ENCODE measurements at regions not wholly inside any gene's neighbourhood (a gene's known extent, or its start where the extent isn't known, plus 50 kb on each side); places are given as distances from the start of the nearest gene placed in this dataset.

- H3K4me1 Mint-ChIP-seq (ENCODE audit: low read depth), result no peaks in the 10 kb centered on the region
- H3K9me3 Mint-ChIP-seq, result no peaks in the 10 kb centered on the region
Measured at GRCh38 chr1:58154256-58154655, 392.3 kb downstream of the OMA1 start.

GRCh38 chr1:58152697-58153096 is 393.8 kb downstream of the OMA1 start:
- H3K36me3 Mint-ChIP-seq (ENCODE audit: low read depth), result no peaks in the 10 kb centered on the region
- no peak overlapping the region for H3K4me3 Mint-ChIP-seq
- no peaks in the 10 kb centered on the region for H3K4me1 Mint-ChIP-seq (ENCODE audit: low read depth)
- no peak overlapping the region for H3K27ac Mint-ChIP-seq
- no peaks in the 10 kb centered on the region for H3K27me3 Mint-ChIP-seq
- H3K9me3 Mint-ChIP-seq, result no peaks in the 10 kb centered on the region

More at GRCh38 chr1:58154256-58154655, 392.3 kb downstream of the OMA1 start:
- no peak overlapping the region for H3K4me3 Mint-ChIP-seq
- no peaks in the 10 kb centered on the region for H3K27me3 Mint-ChIP-seq
- no peaks in the 10 kb centered on the region for H3K36me3 Mint-ChIP-seq (ENCODE audit: low read depth)
- no peak overlapping the region for H3K27ac Mint-ChIP-seq

DNA sequence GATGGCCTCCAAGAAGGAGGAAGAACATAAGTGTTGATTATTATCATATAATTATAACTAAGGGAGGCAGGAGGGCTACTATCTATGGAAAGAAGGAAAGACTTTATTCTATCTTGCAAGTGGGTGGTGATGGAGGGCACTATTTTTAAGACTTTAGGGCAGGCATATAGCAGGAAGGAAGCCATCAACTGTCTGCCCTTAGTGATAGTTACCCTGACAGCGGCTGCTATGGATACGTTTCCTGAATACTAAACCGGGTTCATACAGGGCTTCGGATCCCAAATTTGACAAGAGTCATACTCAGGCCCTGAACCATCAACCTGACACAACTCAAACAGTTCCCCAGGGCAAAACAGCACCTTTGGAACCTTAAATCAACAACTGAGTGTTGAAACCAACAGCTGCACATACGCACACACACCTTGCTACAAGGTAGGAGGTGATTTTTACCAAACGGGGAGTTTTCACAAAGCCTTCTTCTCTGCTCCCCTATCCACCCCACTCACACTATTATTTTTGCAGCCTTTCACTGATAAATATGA is 397.2 kb downstream of the OMA1 start:
- Mint-ChIP-seq H3K9me3 (no peaks in the 10 kb centered on the region), H3K27me3 (no peaks in the 10 kb centered on the region), H3K4me3 (no peak overlapping the region), H3K27ac (no peak overlapping the region), H3K4me1 (ENCODE audit: low read depth) (no peaks in the 10 kb centered on the region), H3K36me3 (ENCODE audit: low read depth) (no peaks in the 10 kb centered on the region)

DNA sequence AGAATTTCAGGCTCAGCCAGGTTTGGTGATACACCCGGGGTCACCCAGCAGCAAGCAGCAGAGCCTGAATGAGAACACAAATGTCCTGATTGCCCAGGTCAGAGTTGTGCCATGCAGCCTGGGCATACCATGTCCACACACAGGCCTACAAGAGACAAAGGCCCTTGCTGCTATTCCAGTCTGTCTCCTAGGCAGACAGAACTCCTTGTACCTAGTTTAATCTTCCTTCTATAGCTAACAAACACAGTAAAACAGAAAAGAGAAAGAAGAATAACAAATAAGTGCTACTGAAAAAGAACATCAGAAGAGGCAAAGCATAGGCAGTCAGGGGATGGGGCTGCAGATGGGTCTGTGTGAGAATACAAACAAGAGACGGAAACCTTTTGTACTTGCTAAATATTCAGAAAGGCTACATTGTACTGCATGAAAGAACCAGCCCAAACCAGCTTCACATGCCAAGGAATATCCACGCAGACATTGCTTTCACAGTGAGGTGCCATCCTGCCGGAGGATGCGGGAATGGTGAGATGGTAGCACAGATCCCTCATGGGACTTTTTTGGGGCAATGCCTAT is 401.7 kb downstream of the OMA1 start:
- Mint-ChIP-seq H3K27me3 (no peaks in the 10 kb centered on the region), H3K36me3 (ENCODE audit: low read depth) (no peaks in the 10 kb centered on the region), H3K9me3 (peaks cover 4% of the 10 kb centered on the region)

GRCh38 chr1:58143972-58144697 is 402.4 kb downstream of the OMA1 start:
- H3K27ac Mint-ChIP-seq, result no peak overlapping the region
- peaks cover 4% of the 10 kb centered on the region for H3K9me3 Mint-ChIP-seq

More for the DNA sequence above, 401.7 kb downstream of the OMA1 start:
- Mint-ChIP-seq H3K4me1 (ENCODE audit: low read depth) (no peaks in the 10 kb centered on the region), H3K4me3 (no peak overlapping the region), H3K27ac (no peak overlapping the region)

GRCh38 chr1:58136387-58136786 is 410.1 kb downstream of the OMA1 start:
- H3K4me3 Mint-ChIP-seq, result no peak overlapping the region
- peaks cover 13% of the 10 kb centered on the region for H3K9me3 Mint-ChIP-seq
- H3K27ac Mint-ChIP-seq, result no peak overlapping the region
- no peaks in the 10 kb centered on the region for H3K27me3 Mint-ChIP-seq
- H3K36me3 Mint-ChIP-seq (ENCODE audit: low read depth), result peaks cover 9% of the 10 kb centered on the region
- no peaks in the 10 kb centered on the region for H3K4me1 Mint-ChIP-seq (ENCODE audit: low read depth)

More at GRCh38 chr1:58143972-58144697, 402.4 kb downstream of the OMA1 start:
- no peaks in the 10 kb centered on the region for H3K4me1 Mint-ChIP-seq (ENCODE audit: low read depth)
- H3K27me3 Mint-ChIP-seq, result no peaks in the 10 kb centered on the region
- H3K36me3 Mint-ChIP-seq (ENCODE audit: low read depth), result no peaks in the 10 kb centered on the region
- H3K4me3 Mint-ChIP-seq, result no peak overlapping the region

GRCh38 chr1:58135821-58136321 is 410.7 kb downstream of the OMA1 start:
- no peak overlapping the region for H3K27ac Mint-ChIP-seq
- peaks cover 9% of the 10 kb centered on the region for H3K36me3 Mint-ChIP-seq (ENCODE audit: low read depth)
- H3K27me3 Mint-ChIP-seq, result no peaks in the 10 kb centered on the region
- no peaks in the 10 kb centered on the region for H3K4me1 Mint-ChIP-seq (ENCODE audit: low read depth)
- H3K9me3 Mint-ChIP-seq, result peaks cover 13% of the 10 kb centered on the region
- H3K4me3 Mint-ChIP-seq, result no peak overlapping the region

DNA sequence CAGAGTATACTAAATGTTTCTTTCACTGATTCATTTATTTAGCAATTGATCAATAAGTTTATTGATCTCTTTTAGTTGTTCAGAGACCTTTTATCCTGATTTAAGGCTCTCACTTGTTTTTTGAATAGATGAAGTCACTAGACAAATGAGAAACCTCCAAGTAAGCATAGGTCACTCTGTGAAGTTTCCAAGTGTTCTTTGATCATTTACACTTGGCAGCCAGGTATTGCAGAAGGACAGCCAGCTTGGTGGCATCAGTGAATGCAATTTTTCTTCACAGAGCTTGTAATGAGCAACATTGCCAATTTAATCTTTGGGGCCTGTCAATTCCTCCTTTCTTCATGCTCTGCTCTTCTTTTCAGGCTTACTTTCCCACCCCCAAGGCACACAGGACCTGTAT is 413.0 kb downstream of the OMA1 start:
- no peak overlapping the region for H3K27ac Mint-ChIP-seq
- no peak overlapping the region for H3K4me3 Mint-ChIP-seq
- H3K36me3 Mint-ChIP-seq (ENCODE audit: low read depth), result peaks cover 9% of the 10 kb centered on the region
- peaks cover 9% of the 10 kb centered on the region for H3K9me3 Mint-ChIP-seq
- no peaks in the 10 kb centered on the region for H3K4me1 Mint-ChIP-seq (ENCODE audit: low read depth)
- H3K27me3 Mint-ChIP-seq, result no peaks in the 10 kb centered on the region

DNA sequence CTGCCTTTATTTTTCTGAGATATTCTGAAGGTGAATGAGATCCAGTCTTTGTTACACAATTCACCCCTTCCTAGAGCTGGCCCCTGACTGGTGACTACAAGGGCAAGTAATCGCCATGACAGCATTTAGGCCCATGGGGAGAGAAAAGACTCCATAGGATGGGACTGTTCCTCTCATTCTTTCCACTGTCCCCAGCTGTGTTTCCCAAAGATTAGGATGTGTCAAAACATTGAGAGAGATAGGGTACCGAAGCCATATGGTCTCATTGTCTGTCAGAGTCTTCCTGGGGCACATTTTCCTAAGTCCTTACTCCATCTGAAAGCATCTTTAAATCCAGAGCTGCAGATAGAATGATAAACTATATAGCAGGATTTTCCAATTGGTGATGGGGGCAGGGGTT is 423.5 kb downstream of the OMA1 start:
- Mint-ChIP-seq H3K27me3 (no peaks in the 10 kb centered on the region), H3K27ac (no peak overlapping the region), H3K4me3 (no peak overlapping the region), H3K4me1 (ENCODE audit: low read depth) (no peaks in the 10 kb centered on the region), H3K9me3 (no peaks in the 10 kb centered on the region), H3K36me3 (ENCODE audit: low read depth) (no peaks in the 10 kb centered on the region)

- Mint-ChIP-seq H3K9me3 (no peaks in the 10 kb centered on the region), H3K4me1 (ENCODE audit: low read depth) (no peaks in the 10 kb centered on the region), H3K27me3 (no peaks in the 10 kb centered on the region), H3K36me3 (ENCODE audit: low read depth) (no peaks in the 10 kb centered on the region), H3K4me3 (no peak overlapping the region), H3K27ac (no peak overlapping the region)
Measured at GRCh38 chr1:58119971-58120370, 426.6 kb downstream of the OMA1 start.

GRCh38 chr1:58116284-58116683 is 430.2 kb downstream of the OMA1 start:
- Mint-ChIP-seq H3K4me3 (no peak overlapping the region), H3K36me3 (ENCODE audit: low read depth) (no peaks in the 10 kb centered on the region)

DNA sequence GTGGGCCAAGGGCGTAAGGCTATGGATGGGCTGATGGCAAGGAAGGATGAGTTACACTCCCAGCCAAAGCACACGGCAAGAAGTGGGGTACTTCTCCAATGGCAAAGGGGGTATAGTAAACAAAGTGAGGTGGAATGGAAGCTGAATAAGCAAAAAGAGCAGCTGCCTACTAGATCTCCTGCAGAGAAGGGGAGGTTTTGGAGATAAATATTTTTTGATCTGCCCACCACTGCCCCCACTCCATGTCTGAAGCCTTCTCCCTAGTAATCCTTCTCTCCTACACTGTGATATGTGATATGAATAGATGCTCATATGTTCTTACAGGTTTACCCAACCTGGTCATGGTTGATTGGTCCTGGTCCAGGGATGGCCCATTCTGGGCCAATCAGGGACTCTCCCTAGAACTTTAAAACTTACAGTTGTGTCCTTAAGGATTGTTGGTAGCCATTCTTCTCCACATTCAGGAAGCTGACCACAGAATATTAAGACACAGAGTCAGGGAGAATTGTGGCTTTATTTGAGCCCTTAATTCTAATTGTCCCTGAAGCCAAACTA is 436.8 kb downstream of the OMA1 start:
- Mint-ChIP-seq H3K36me3 (ENCODE audit: low read depth) (no peaks in the 10 kb centered on the region), H3K9me3 (peaks cover 4% of the 10 kb centered on the region)

More at GRCh38 chr1:58116284-58116683, 430.2 kb downstream of the OMA1 start:
- peaks cover 5% of the 10 kb centered on the region for H3K9me3 Mint-ChIP-seq
- no peaks in the 10 kb centered on the region for H3K27me3 Mint-ChIP-seq
- no peaks in the 10 kb centered on the region for H3K4me1 Mint-ChIP-seq (ENCODE audit: low read depth)
- H3K27ac Mint-ChIP-seq, result no peak overlapping the region

GRCh38 chr1:58108783-58109182 is 437.7 kb downstream of the OMA1 start:
- no peak overlapping the region for H3K27ac Mint-ChIP-seq
- no peaks in the 10 kb centered on the region for H3K36me3 Mint-ChIP-seq (ENCODE audit: low read depth)
- H3K4me3 Mint-ChIP-seq, result no peak overlapping the region
- H3K27me3 Mint-ChIP-seq, result no peaks in the 10 kb centered on the region
- no peaks in the 10 kb centered on the region for H3K9me3 Mint-ChIP-seq
- H3K4me1 Mint-ChIP-seq (ENCODE audit: low read depth), result no peaks in the 10 kb centered on the region

More for the DNA sequence above, 436.8 kb downstream of the OMA1 start:
- no peaks in the 10 kb centered on the region for H3K27me3 Mint-ChIP-seq
- H3K27ac Mint-ChIP-seq, result no peak overlapping the region
- H3K4me3 Mint-ChIP-seq, result no peak overlapping the region
- H3K4me1 Mint-ChIP-seq (ENCODE audit: low read depth), result no peaks in the 10 kb centered on the region

- Mint-ChIP-seq H3K27me3 (no peaks in the 10 kb centered on the region), H3K9me3 (no peaks in the 10 kb centered on the region), H3K27ac (no peak overlapping the region), H3K36me3 (ENCODE audit: low read depth) (no peaks in the 10 kb centered on the region), H3K4me3 (no peak overlapping the region), H3K4me1 (ENCODE audit: low read depth) (no peaks in the 10 kb centered on the region)
Measured at GRCh38 chr1:58107943-58108342, 438.6 kb downstream of the OMA1 start.

DNA sequence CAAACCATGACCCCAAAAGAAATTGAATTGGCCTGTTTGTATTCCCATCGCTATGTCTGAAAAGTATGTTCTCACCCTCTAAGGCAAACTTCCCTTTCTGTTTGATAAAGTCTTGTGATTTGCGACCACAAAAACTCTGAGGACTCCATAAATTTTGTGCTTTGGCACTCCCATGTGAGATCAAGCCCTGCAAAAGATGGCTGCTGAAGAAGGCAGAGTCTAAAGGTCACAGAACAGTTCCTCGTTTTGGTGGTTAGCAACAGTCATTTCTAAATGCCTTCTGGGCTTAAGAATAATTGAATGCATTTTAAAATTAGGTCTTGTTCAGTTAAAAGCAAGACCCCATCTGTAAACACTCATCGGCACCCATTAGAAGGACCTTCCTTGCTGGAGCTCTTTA is 441.6 kb downstream of the OMA1 start:
- no peak overlapping the region for H3K27ac Mint-ChIP-seq
- H3K9me3 Mint-ChIP-seq, result no peaks in the 10 kb centered on the region
- H3K4me1 Mint-ChIP-seq (ENCODE audit: low read depth), result no peaks in the 10 kb centered on the region
- no peaks in the 10 kb centered on the region for H3K36me3 Mint-ChIP-seq (ENCODE audit: low read depth)
- no peaks in the 10 kb centered on the region for H3K27me3 Mint-ChIP-seq
- no peak overlapping the region for H3K4me3 Mint-ChIP-seq
